ENCODE measurements at regions not wholly inside any gene's neighbourhood (a gene's known extent, or its start where the extent isn't known, plus 50 kb on each side); places are given as distances from the start of the nearest gene placed in this dataset.
A peak's percentile ranks its signal among the peaks of the same experiment; 100 is the strongest.

GRCh38 chr2:9681427-9681817 is 50.6 kb upstream of the YWHAQ start:
- TF ChIP-seq, protein P1, sequence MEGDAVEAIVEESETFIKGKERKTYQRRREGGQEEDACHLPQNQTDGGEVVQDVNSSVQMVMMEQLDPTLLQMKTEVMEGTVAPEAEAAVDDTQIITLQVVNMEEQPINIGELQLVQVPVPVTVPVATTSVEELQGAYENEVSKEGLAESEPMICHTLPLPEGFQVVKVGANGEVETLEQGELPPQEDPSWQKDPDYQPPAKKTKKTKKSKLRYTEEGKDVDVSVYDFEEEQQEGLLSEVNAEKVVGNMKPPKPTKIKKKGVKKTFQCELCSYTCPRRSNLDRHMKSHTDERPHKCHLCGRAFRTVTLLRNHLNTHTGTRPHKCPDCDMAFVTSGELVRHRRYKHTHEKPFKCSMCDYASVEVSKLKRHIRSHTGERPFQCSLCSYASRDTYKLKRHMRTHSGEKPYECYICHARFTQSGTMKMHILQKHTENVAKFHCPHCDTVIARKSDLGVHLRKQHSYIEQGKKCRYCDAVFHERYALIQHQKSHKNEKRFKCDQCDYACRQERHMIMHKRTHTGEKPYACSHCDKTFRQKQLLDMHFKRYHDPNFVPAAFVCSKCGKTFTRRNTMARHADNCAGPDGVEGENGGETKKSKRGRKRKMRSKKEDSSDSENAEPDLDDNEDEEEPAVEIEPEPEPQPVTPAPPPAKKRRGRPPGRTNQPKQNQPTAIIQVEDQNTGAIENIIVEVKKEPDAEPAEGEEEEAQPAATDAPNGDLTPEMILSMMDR (IDR thresholded peaks at IDR 0.05; ENCODE audit: low read depth, low read length), result no peak
- DNase-seq (ENCODE audit: low read depth, low spot score), result no peak
- in situ Hi-C loops (cut with HindIII; ENCODE audit: low sequenced_read_pairs), result no loop called here
- H3K4me3 ChIP-seq (ENCODE audit: low read depth, low read length), result no peak overlapping the region

DNA sequence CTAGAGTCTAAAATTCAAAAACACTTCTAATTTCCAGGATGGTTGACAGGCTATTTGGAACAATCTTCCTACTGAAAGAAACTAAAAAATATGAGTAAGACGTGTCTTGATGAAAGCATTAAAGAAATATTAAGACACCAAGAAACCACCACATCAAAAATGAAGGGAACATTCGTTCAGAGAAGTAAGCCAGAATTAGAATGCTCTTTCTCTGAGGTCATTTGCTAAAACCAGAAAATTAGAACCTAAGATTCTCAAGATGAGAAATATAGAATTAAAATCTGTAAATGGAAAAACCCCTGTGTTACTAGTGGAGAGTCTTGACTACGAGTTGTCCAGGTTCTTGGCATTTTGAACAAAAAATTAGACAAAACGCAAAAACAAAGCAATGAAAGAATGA is 54.8 kb upstream of the YWHAQ start:
- TF ChIP-seq, protein P1 (IDR thresholded peaks at IDR 0.05; ENCODE audit: low read depth, low read length), result no peak
- no peak overlapping the region for H3K4me3 ChIP-seq (ENCODE audit: low read depth, low read length)
- in situ Hi-C loops (cut with HindIII; ENCODE audit: low sequenced_read_pairs), result no loop called here
- DNase-seq (ENCODE audit: low read depth, low spot score), result no peak

GRCh38 chr2:9686061-9686460 is 55.3 kb upstream of the YWHAQ start:
- no peak for DNase-seq (ENCODE audit: low read depth, low spot score)
- TF ChIP-seq, protein P1 (IDR thresholded peaks at IDR 0.05; ENCODE audit: low read depth, low read length), result no peak
- H3K4me3 ChIP-seq (ENCODE audit: low read depth, low read length), result no peak overlapping the region
- in situ Hi-C loops (cut with HindIII; ENCODE audit: low sequenced_read_pairs), result no loop called here

- peak; percentile 90 for DNase-seq (ENCODE audit: low read depth, low spot score)
- TF ChIP-seq, protein P1 (IDR thresholded peaks at IDR 0.05; ENCODE audit: low read depth, low read length), result no peak
- in situ Hi-C loops (cut with HindIII; ENCODE audit: low sequenced_read_pairs), result no loop called here
- H3K4me3 ChIP-seq (ENCODE audit: low read depth, low read length), result no peak overlapping the region
These were observed 59.5 kb upstream of the YWHAQ start for GRCh38 chr2:9690252-9690651.

- DNase-seq (ENCODE audit: low read depth, low spot score), result no peak
- in situ Hi-C loops (cut with HindIII; ENCODE audit: low sequenced_read_pairs), result no loop called here
- TF ChIP-seq, protein P1 (IDR thresholded peaks at IDR 0.05; ENCODE audit: low read depth, low read length), result peak; percentile 12
- H3K4me3 ChIP-seq (ENCODE audit: low read depth, low read length), result no peak overlapping the region
These were observed 60.1 kb upstream of the YWHAQ start for GRCh38 chr2:9690716-9691498.

DNA sequence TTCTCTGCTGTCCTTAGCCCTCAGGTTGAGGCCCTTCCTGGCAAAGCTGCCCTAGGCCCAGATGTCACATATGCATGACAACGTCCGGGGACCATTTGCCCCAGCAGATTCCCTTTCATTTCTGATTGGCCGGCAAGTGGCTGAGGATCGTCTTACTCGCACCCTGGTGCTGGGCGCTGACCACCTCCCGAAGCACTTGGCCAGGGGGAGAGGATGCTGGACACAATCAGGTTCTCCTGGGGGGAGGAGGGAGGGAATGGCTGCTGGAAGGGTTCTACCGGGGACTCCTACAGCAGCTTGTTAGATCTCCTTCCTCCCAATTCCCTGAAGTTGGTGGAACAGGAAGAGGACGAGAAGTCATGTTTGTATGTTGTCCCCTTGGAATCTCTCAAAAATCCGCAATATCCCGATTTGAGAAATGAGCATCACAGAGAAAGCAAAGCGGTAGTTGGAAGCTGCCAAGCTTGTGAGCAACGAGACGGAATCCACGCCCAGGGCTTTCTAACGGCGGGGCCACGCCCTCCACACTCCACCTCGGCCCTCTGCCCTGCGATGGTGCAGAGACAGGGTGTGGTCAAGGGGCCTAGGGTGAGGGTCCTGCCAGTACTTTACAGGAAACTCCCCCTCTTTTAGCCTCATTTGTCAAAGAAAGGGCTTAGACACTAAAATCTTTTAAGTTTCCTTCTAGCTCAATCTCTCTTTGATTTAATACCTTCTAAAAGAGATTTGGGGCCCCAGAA is 61.8 kb upstream of the YWHAQ start:
- no peak overlapping the region for H3K4me3 ChIP-seq (ENCODE audit: low read depth, low read length)

More for the DNA sequence above, 61.8 kb upstream of the YWHAQ start:
- DNase-seq (ENCODE audit: low read depth, low spot score), result no peak
- in situ Hi-C loops (cut with HindIII; ENCODE audit: low sequenced_read_pairs), result no loop called here
- TF ChIP-seq, protein P1 (IDR thresholded peaks at IDR 0.05; ENCODE audit: low read depth, low read length), result no peak

All from astrocyte of the spinal cord (primary cell).